Neural cell (in vitro differentiated cells): ENCODE measurements at regions not wholly inside any gene's neighbourhood (a gene's known extent, or its start where the extent isn't known, plus 50 kb on each side); places are given as distances from the start of the nearest gene placed in this dataset.

Source experiments
- H2AFZ ChIP-seq: fragments of 200-600, 300-800 bp; sonication (generic), shearing (Covaris generic); 2 replicates; pipeline ENCODE4 v1.6.0; 2014; ENCODE audit warnings: low read depth, mild to moderate bottlenecking, antibody characterized with exemption, low read length, moderate library complexity
- H3F3A ChIP-seq: fragments of 200-600 bp; shearing (Covaris generic); 2 replicates; pipeline ENCODE4 v1.6.1; 2016; ENCODE audit warnings: mild to moderate bottlenecking, moderate library complexity, mixed read lengths, antibody characterized with exemption, low read length; ENCODE audit not compliant: insufficient read depth, poor library complexity, severe bottlenecking
- H3K27ac ChIP-seq: fragments of 200-600, 300-800 bp; sonication (generic), shearing (Covaris generic); 2 replicates; pipeline ENCODE4 v1.5.1; 2014; ENCODE audit warnings: mild to moderate bottlenecking, low read length, moderate library complexity
- H3K27me3 ChIP-seq: fragments of 300-800, 200-600 bp; sonication (generic), shearing (Covaris generic); 2 replicates; pipeline ENCODE4 v1.6.0; 2014; ENCODE audit warnings: mild to moderate bottlenecking, low read depth, low read length, moderate library complexity; ENCODE audit not compliant: insufficient read depth
- H3K36me3 ChIP-seq: fragments of 300-800, 200-600 bp; sonication (generic), shearing (Covaris generic); 2 replicates; pipeline ENCODE4 v1.5.1; 2014; ENCODE audit warnings: mild to moderate bottlenecking, antibody characterized with exemption, low read length, moderate library complexity; ENCODE audit not compliant: insufficient read depth
- H3K4me2 ChIP-seq: fragments of 300-800, 200-600 bp; sonication (generic), shearing (Covaris generic); 2 replicates; pipeline ENCODE4 v1.6.0; 2014; ENCODE audit warnings: mild to moderate bottlenecking, low read length
- H3K4me3 ChIP-seq: fragments of 300-800, 200-600 bp; sonication (generic), shearing (Covaris generic); 2 replicates; pipeline ENCODE4 v1.5.1; 2014; ENCODE audit warnings: mild to moderate bottlenecking, low read length, moderate library complexity
- H3K79me2 ChIP-seq: fragments of 200-600 bp; shearing (Covaris generic); replicated peaks from 2 replicates; pipeline ENCODE4 v1.6.0; 2014; ENCODE audit warnings: mild to moderate bottlenecking, low read length, moderate library complexity; ENCODE audit not compliant: insufficient read depth
- H3K9ac ChIP-seq: fragments of 300-800, 200-600 bp; sonication (generic), shearing (Covaris generic); 2 replicates; pipeline ENCODE4 v1.6.1; 2016; ENCODE audit warnings: mild to moderate bottlenecking, low read length, mixed read lengths
- H3K9me2 ChIP-seq: fragments of 200-600 bp; shearing (Covaris generic); 2 replicates; pipeline ENCODE4 v1.6.1; 2016; ENCODE audit warnings: mild to moderate bottlenecking, low read length, mixed read lengths; ENCODE audit not compliant: insufficient read depth
- H3K9me3 ChIP-seq: fragments of 200-600, 300-800 bp; sonication (generic), shearing (Covaris generic); 2 replicates; pipeline ENCODE4 v1.6.1; 2016; ENCODE audit warnings: mild to moderate bottlenecking, mixed run types, low read length, moderate library complexity, mixed read lengths
- H4K20me1 ChIP-seq: fragments of 200-600 bp; shearing (Covaris generic); 2 replicates; pipeline ENCODE4 v1.6.1; 2016; ENCODE audit warnings: mild to moderate bottlenecking, mixed run types; ENCODE audit not compliant: insufficient read depth
- EP300 ChIP-seq: fragments of 450-650 bp; conservative IDR thresholded peaks from 2 replicates; pipeline ENCODE4 v1.6.1; 2014; ENCODE audit warnings: antibody characterized with exemption, mild to moderate bottlenecking, moderate library complexity; ENCODE audit not compliant: poor library complexity, severe bottlenecking
- EZH2 ChIP-seq: fragments of 200-600, 300-800 bp; shearing (Covaris generic), sonication (generic); IDR thresholded peaks from 2 replicates; pipeline ENCODE4 v1.6.1; 2014; ENCODE audit warnings: antibody characterized with exemption, low read length, borderline replicate concordance, mild to moderate bottlenecking; ENCODE audit not compliant: insufficient read depth, poor library complexity, severe bottlenecking
- MXI1 ChIP-seq: fragments of 450-650 bp; conservative IDR thresholded peaks from 2 replicates; pipeline ENCODE4 v1.6.1; 2014; ENCODE audit warnings: antibody characterized with exemption, mild to moderate bottlenecking; ENCODE audit not compliant: poor library complexity, severe bottlenecking
- POLR2AphosphoS5 ChIP-seq: IDR thresholded peaks from 2 replicates; pipeline ENCODE4 v1.6.1; 2012
- RAD21 ChIP-seq: fragments of 450-650 bp; conservative IDR thresholded peaks from 2 replicates; pipeline ENCODE4 v1.6.1; 2014; ENCODE audit warnings: antibody characterized with exemption, mild to moderate bottlenecking, moderate library complexity
- SMC3 ChIP-seq: fragments of 450-650 bp; conservative IDR thresholded peaks from 2 replicates; pipeline ENCODE4 v1.6.1; 2014; ENCODE audit warnings: antibody characterized with exemption, mild to moderate bottlenecking, moderate library complexity; ENCODE audit not compliant: poor library complexity
- TAF1 ChIP-seq: IDR thresholded peaks from 2 replicates; pipeline ENCODE4 v1.6.1; 2012; ENCODE audit warnings: low read depth
- TF ChIP-seq, protein P1 (sequence below): fragments of 450-650 bp; IDR thresholded peaks from 2 replicates; pipeline ENCODE4 v1.5.1; 2014; ENCODE audit warnings: antibody characterized with exemption, mild to moderate bottlenecking, moderate library complexity; ENCODE audit not compliant: poor library complexity, severe bottlenecking
- TF ChIP-seq, protein P2 (sequence below): IDR thresholded peaks from 2 replicates; pipeline ENCODE4 v1.6.1; 2012; ENCODE audit warnings: borderline replicate concordance

DNA sequence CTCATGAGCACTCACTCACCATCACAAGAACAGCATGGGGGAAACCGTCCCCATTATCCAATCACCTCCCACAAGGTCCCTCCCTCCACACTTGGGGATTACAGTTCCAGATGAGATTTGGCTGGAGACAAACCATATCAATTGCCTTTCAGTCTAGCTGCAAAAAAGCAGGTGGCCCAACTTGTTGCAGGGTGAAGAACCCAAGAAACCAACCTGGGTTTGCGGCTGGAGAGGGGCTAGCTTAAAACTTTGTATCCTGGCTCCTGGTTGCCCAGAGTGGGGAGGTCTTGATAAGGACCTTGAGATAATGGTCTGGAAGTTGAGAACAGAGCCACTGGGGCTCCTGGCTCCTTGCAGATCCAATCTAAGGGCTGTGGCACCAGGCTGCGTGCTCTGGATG lies 122.8 kb upstream of the PCBD1 start:
- H3K9ac ChIP-seq = no peak overlapping the region
- no peak overlapping the region for H3K4me3 ChIP-seq
- no peak overlapping the region for H3K27ac ChIP-seq
- no peaks in the 10 kb centered on the region for H3K9me3 ChIP-seq
- no peaks in the 10 kb centered on the region for H3K79me2 ChIP-seq
- no peak overlapping the region for H3K4me2 ChIP-seq
- H4K20me1 ChIP-seq = no peaks in the 10 kb centered on the region
- no peaks in the 10 kb centered on the region for H3K36me3 ChIP-seq
- H3K9me2 ChIP-seq = no peaks in the 10 kb centered on the region
- no peaks in the 10 kb centered on the region for H3F3A ChIP-seq
- no peaks in the 10 kb centered on the region for H3K27me3 ChIP-seq
- no peak overlapping the region for H2AFZ ChIP-seq
- no peak for TF ChIP-seq TAF1
- TF ChIP-seq SMC3 = no peak
- no peak for TF ChIP-seq RAD21
- TF ChIP-seq POLR2AphosphoS5 = no peak

DNA sequence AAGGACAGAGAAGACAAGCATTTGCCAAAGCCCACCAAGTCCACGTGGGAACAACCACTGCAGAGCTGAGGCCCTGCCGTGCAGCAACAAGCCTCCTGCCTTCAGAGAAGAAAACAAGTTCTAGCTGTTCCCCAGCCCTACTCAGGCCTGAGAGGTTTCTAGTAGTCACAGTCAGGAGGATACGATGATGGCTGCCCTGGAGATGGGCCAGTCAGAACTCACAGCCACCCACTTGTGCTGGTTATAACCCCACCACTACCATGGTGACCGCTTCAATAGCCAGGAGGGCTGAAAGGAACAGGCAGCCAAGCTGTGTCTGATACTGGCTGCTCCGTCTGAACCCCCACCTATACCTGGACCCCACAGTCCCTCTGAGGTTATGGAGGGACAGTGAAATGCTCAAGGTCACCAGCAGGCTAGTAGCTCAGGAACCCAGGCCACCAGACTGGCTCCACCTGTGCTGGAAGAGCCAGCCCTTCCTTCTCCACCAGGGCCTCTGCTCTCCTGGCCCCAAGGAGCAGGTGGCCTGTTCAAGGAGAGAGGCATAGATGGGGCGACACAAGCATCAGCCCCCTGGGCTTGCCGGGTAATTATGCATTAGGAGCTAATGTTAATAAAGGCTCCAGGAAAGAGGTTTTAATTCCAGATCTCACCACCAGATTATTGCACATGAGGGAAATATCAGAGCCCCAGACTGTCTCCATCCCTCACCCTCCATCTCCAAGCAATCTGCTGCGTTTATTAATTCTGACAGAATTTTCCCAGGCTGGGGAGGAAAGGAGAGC lies 125.8 kb upstream of the PCBD1 start:
- no peak overlapping the region for H3K9ac ChIP-seq
- H3K4me3 ChIP-seq = no peak overlapping the region
- no peaks in the 10 kb centered on the region for H3K27me3 ChIP-seq
- no peaks in the 10 kb centered on the region for H3K9me2 ChIP-seq
- no peaks in the 10 kb centered on the region for H3K79me2 ChIP-seq
- no peak overlapping the region for H3K4me2 ChIP-seq
- no peak overlapping the region for H2AFZ ChIP-seq
- no peaks in the 10 kb centered on the region for H3F3A ChIP-seq
- no peaks in the 10 kb centered on the region for H4K20me1 ChIP-seq
- H3K27ac ChIP-seq = no peak overlapping the region
- H3K36me3 ChIP-seq = no peaks in the 10 kb centered on the region
- TF ChIP-seq POLR2AphosphoS5 = no peak
- TF ChIP-seq MXI1 = no peak
- TF ChIP-seq, protein P1, sequence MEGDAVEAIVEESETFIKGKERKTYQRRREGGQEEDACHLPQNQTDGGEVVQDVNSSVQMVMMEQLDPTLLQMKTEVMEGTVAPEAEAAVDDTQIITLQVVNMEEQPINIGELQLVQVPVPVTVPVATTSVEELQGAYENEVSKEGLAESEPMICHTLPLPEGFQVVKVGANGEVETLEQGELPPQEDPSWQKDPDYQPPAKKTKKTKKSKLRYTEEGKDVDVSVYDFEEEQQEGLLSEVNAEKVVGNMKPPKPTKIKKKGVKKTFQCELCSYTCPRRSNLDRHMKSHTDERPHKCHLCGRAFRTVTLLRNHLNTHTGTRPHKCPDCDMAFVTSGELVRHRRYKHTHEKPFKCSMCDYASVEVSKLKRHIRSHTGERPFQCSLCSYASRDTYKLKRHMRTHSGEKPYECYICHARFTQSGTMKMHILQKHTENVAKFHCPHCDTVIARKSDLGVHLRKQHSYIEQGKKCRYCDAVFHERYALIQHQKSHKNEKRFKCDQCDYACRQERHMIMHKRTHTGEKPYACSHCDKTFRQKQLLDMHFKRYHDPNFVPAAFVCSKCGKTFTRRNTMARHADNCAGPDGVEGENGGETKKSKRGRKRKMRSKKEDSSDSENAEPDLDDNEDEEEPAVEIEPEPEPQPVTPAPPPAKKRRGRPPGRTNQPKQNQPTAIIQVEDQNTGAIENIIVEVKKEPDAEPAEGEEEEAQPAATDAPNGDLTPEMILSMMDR = no peak
- TF ChIP-seq, protein P2, sequence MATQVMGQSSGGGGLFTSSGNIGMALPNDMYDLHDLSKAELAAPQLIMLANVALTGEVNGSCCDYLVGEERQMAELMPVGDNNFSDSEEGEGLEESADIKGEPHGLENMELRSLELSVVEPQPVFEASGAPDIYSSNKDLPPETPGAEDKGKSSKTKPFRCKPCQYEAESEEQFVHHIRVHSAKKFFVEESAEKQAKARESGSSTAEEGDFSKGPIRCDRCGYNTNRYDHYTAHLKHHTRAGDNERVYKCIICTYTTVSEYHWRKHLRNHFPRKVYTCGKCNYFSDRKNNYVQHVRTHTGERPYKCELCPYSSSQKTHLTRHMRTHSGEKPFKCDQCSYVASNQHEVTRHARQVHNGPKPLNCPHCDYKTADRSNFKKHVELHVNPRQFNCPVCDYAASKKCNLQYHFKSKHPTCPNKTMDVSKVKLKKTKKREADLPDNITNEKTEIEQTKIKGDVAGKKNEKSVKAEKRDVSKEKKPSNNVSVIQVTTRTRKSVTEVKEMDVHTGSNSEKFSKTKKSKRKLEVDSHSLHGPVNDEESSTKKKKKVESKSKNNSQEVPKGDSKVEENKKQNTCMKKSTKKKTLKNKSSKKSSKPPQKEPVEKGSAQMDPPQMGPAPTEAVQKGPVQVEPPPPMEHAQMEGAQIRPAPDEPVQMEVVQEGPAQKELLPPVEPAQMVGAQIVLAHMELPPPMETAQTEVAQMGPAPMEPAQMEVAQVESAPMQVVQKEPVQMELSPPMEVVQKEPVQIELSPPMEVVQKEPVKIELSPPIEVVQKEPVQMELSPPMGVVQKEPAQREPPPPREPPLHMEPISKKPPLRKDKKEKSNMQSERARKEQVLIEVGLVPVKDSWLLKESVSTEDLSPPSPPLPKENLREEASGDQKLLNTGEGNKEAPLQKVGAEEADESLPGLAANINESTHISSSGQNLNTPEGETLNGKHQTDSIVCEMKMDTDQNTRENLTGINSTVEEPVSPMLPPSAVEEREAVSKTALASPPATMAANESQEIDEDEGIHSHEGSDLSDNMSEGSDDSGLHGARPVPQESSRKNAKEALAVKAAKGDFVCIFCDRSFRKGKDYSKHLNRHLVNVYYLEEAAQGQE = no peak
- TF ChIP-seq RAD21 = no peak
- no peak for TF ChIP-seq EZH2
- no peak for TF ChIP-seq TAF1
- TF ChIP-seq EP300 = no peak
- no peak for TF ChIP-seq SMC3
- H3K9me3 ChIP-seq = no peaks in the 10 kb centered on the region
